ENCODE measurements at regions not wholly inside any gene's neighbourhood (a gene's known extent, or its start where the extent isn't known, plus 50 kb on each side); places are given as distances from the start of the nearest gene placed in this dataset.

GRCh38 chr1:221089803-221090202 lies 210.6 kb downstream of the HLX start:
- Histone ChIP-seq H3K27ac (ENCODE audit: low read depth, low read length, severe bottlenecking) (no peak overlapping the region), H3K9me3 (ENCODE audit: control insufficient read depth, low read length) (no peaks in the 10 kb centered on the region), H3K4me1 (ENCODE audit: control insufficient read depth, insufficient read depth, low read length, poor library complexity, severe bottlenecking) (peaks cover 6% of the 10 kb centered on the region), H3K36me3 (ENCODE audit: control insufficient read depth, insufficient read depth, low read length) (no peaks in the 10 kb centered on the region), H3K4me3 (ENCODE audit: extremely low read depth, insufficient read depth, low read length, poor library complexity, severe bottlenecking) (no peak overlapping the region)
- WGBS, 2 experiments (ENCODE audit: insufficient coverage in 2 of 2), result no CpG with 5 or more reads among the region's 1 CpG

GRCh38 chr1:221093903-221094791 lies 214.9 kb downstream of the HLX start:
- H3K27ac ChIP-seq (ENCODE audit: low read depth, low read length, severe bottlenecking), result peak overlapping the region; percentile 16
- no peaks in the 10 kb centered on the region for H3K36me3 ChIP-seq (ENCODE audit: control insufficient read depth, insufficient read depth, low read length)
- no peak overlapping the region for H3K4me3 ChIP-seq (ENCODE audit: extremely low read depth, insufficient read depth, low read length, poor library complexity, severe bottlenecking)
- H3K9me3 ChIP-seq (ENCODE audit: control insufficient read depth, low read length), result peaks cover 11% of the 10 kb centered on the region
- 72 to 83% methylated on average over 3 to 5 of the region's 5 CpGs for WGBS, 2 experiments (ENCODE audit: insufficient coverage in 2 of 2)
- H3K4me1 ChIP-seq (ENCODE audit: control insufficient read depth, insufficient read depth, low read length, poor library complexity, severe bottlenecking), result peaks cover 6% of the 10 kb centered on the region

GRCh38 chr1:221097479-221098281 lies 218.4 kb downstream of the HLX start:
- Histone ChIP-seq H3K4me3 (ENCODE audit: extremely low read depth, insufficient read depth, low read length, poor library complexity, severe bottlenecking) (no peak overlapping the region), H3K9me3 (ENCODE audit: control insufficient read depth, low read length) (peaks cover 22% of the 10 kb centered on the region), H3K27ac (ENCODE audit: low read depth, low read length, severe bottlenecking) (peak overlapping the region; percentile 2), H3K36me3 (ENCODE audit: control insufficient read depth, insufficient read depth, low read length) (no peaks in the 10 kb centered on the region), H3K4me1 (ENCODE audit: control insufficient read depth, insufficient read depth, low read length, poor library complexity, severe bottlenecking) (peaks cover 24% of the 10 kb centered on the region)
- 78 to 92% methylated on average over 1 to 2 of the region's 6 CpGs for WGBS, 2 experiments (ENCODE audit: insufficient coverage in 2 of 2)

- WGBS, 2 experiments (ENCODE audit: insufficient coverage in 2 of 2), result 96 to 99% methylated on average over 8 to 9 of the region's 10 CpGs
- no peak overlapping the region for H3K4me3 ChIP-seq (ENCODE audit: extremely low read depth, insufficient read depth, low read length, poor library complexity, severe bottlenecking)
- H3K36me3 ChIP-seq (ENCODE audit: control insufficient read depth, insufficient read depth, low read length), result no peaks in the 10 kb centered on the region
- H3K27ac ChIP-seq (ENCODE audit: low read depth, low read length, severe bottlenecking), result peak overlapping the region; percentile 63
- H3K9me3 ChIP-seq (ENCODE audit: control insufficient read depth, low read length), result peaks cover 22% of the 10 kb centered on the region
- H3K4me1 ChIP-seq (ENCODE audit: control insufficient read depth, insufficient read depth, low read length, poor library complexity, severe bottlenecking), result peaks cover 24% of the 10 kb centered on the region
Measured at GRCh38 chr1:221098471-221099405, 219.5 kb downstream of the HLX start.

GRCh38 chr1:221099747-221100595 lies 220.7 kb downstream of the HLX start:
- H3K27ac ChIP-seq (ENCODE audit: low read depth, low read length, severe bottlenecking), result no peak overlapping the region
- peaks cover 19% of the 10 kb centered on the region for H3K4me1 ChIP-seq (ENCODE audit: control insufficient read depth, insufficient read depth, low read length, poor library complexity, severe bottlenecking)
- WGBS, 2 experiments (ENCODE audit: insufficient coverage in 2 of 2), result 92 to 100% methylated on average over 1 to 5 of the region's 12 CpGs
- no peak overlapping the region for H3K4me3 ChIP-seq (ENCODE audit: extremely low read depth, insufficient read depth, low read length, poor library complexity, severe bottlenecking)
- H3K36me3 ChIP-seq (ENCODE audit: control insufficient read depth, insufficient read depth, low read length), result no peaks in the 10 kb centered on the region
- peaks cover 22% of the 10 kb centered on the region for H3K9me3 ChIP-seq (ENCODE audit: control insufficient read depth, low read length)

- no peak overlapping the region for H3K27ac ChIP-seq (ENCODE audit: low read depth, low read length, severe bottlenecking)
- H3K4me1 ChIP-seq (ENCODE audit: control insufficient read depth, insufficient read depth, low read length, poor library complexity, severe bottlenecking), result peaks cover 19% of the 10 kb centered on the region
- no peak overlapping the region for H3K4me3 ChIP-seq (ENCODE audit: extremely low read depth, insufficient read depth, low read length, poor library complexity, severe bottlenecking)
- no peaks in the 10 kb centered on the region for H3K36me3 ChIP-seq (ENCODE audit: control insufficient read depth, insufficient read depth, low read length)
- WGBS, 2 experiments (ENCODE audit: insufficient coverage in 2 of 2), result 78% methylated on average over 2 of the region's 3 CpGs; no CpG with 5 or more reads in 1 of the 2 experiments
- peaks cover 22% of the 10 kb centered on the region for H3K9me3 ChIP-seq (ENCODE audit: control insufficient read depth, low read length)
Measured at GRCh38 chr1:221100611-221101010, 221.4 kb downstream of the HLX start.

GRCh38 chr1:221101807-221102605 lies 222.8 kb downstream of the HLX start:
- peaks cover 22% of the 10 kb centered on the region for H3K9me3 ChIP-seq (ENCODE audit: control insufficient read depth, low read length)
- no peaks in the 10 kb centered on the region for H3K36me3 ChIP-seq (ENCODE audit: control insufficient read depth, insufficient read depth, low read length)
- H3K4me3 ChIP-seq (ENCODE audit: extremely low read depth, insufficient read depth, low read length, poor library complexity, severe bottlenecking), result no peak overlapping the region
- H3K4me1 ChIP-seq (ENCODE audit: control insufficient read depth, insufficient read depth, low read length, poor library complexity, severe bottlenecking), result peaks cover 19% of the 10 kb centered on the region
- no peak overlapping the region for H3K27ac ChIP-seq (ENCODE audit: low read depth, low read length, severe bottlenecking)

- H3K4me3 ChIP-seq (ENCODE audit: extremely low read depth, insufficient read depth, low read length, poor library complexity, severe bottlenecking), result no peak overlapping the region
- no peak overlapping the region for H3K27ac ChIP-seq (ENCODE audit: low read depth, low read length, severe bottlenecking)
- no peaks in the 10 kb centered on the region for H3K36me3 ChIP-seq (ENCODE audit: control insufficient read depth, insufficient read depth, low read length)
- H3K4me1 ChIP-seq (ENCODE audit: control insufficient read depth, insufficient read depth, low read length, poor library complexity, severe bottlenecking), result peaks cover 19% of the 10 kb centered on the region
- peaks cover 7% of the 10 kb centered on the region for H3K9me3 ChIP-seq (ENCODE audit: control insufficient read depth, low read length)
- 90 to 93% methylated on average over 2 to 3 of the region's 3 CpGs for WGBS, 2 experiments (ENCODE audit: insufficient coverage in 2 of 2)
Measured at GRCh38 chr1:221104596-221104995, 225.4 kb downstream of the HLX start.

GRCh38 chr1:221105578-221105977 lies 226.3 kb downstream of the HLX start:
- Histone ChIP-seq H3K36me3 (ENCODE audit: control insufficient read depth, insufficient read depth, low read length) (no peaks in the 10 kb centered on the region), H3K27ac (ENCODE audit: low read depth, low read length, severe bottlenecking) (no peak overlapping the region), H3K4me1 (ENCODE audit: control insufficient read depth, insufficient read depth, low read length, poor library complexity, severe bottlenecking) (peaks cover 13% of the 10 kb centered on the region), H3K4me3 (ENCODE audit: extremely low read depth, insufficient read depth, low read length, poor library complexity, severe bottlenecking) (no peak overlapping the region), H3K9me3 (ENCODE audit: control insufficient read depth, low read length) (no peaks in the 10 kb centered on the region)
- WGBS, 2 experiments (ENCODE audit: insufficient coverage in 2 of 2), result 100% methylated on average over 1 of the region's 1 CpG; no CpG with 5 or more reads in 1 of the 2 experiments

Data from mesodermal cell (in vitro differentiated cells).